B cell (primary cell): ENCODE measurements at regions not wholly inside any gene's neighbourhood (a gene's known extent, or its start where the extent isn't known, plus 50 kb on each side); places are given as distances from the start of the nearest gene placed in this dataset.

ENCODE experiments used
- ATAC-seq: fragments of 200-7000 bp; cut with Tn5 transposase; one replicate; pipeline ENCODE4 v1.10.0; 2021; ENCODE audit warnings: low read depth, mild to moderate bottlenecking, moderate number of reproducible peaks, moderate library complexity
- CTCF ChIA-PET: fragments of 350-600 bp; sonication (Branson Sonifier 250); formaldehyde crosslinking; loops from one replicate; lab custom pipeline; 2021; ENCODE audit warnings: antibody characterized with exemption, inconsistent platforms; lab: Charles Lee
- POLR2A ChIA-PET: fragments of 350-600 bp; sonication (Branson Sonifier 250); formaldehyde crosslinking; loops from one replicate; lab custom pipeline; 2021; ENCODE audit warnings: antibody characterized with exemption; lab: Charles Lee
- DNase-seq: peaks from one replicate; pipeline ENCODE4 v3.0.0; 2013
- H2AFZ ChIP-seq: 2 replicates; pipeline ENCODE4 v1.6.1; 2012; ENCODE audit warnings: mild to moderate bottlenecking, low read depth, low read length; ENCODE audit not compliant: insufficient read depth, poor library complexity, severe bottlenecking
- H3K27ac ChIP-seq, 2 donors: 1 replicate in 1 of 2; 2 replicates in 1 of 2; pipeline ENCODE4 v1.5.1; 2012 to 2013; ENCODE audit warnings: low read length in 2 of 2, mild to moderate bottlenecking in 2 of 2, moderate library complexity in 1 of 2
- H3K27me3 ChIP-seq, 4 experiments: fragments of 200-600 bp in 1 of 4; sonication (generic) in 1 of 4; replicated peaks in 1 of 4; 1 replicate in 2 of 4; 2 replicates in 2 of 4; pipeline versions ENCODE4 v1.6.1 to v1.7.0; 2013 to 2016; ENCODE audit warnings: low read length in 3 of 4, mild to moderate bottlenecking in 2 of 4, mixed read lengths in 1 of 4, moderate library complexity in 1 of 4; ENCODE audit not compliant: insufficient read depth in 4 of 4, control insufficient read depth in 3 of 4; ENCODE audit errors: control extremely low read depth in 1 of 4
- H3K36me3 ChIP-seq, 2 experiments: replicated peaks in 1 of 2; 1 replicate in 1 of 2; 2 replicates in 1 of 2; pipeline versions ENCODE4 v1.6.1 to v1.7.1; 2013; ENCODE audit warnings: low read length in 1 of 2; ENCODE audit not compliant: insufficient read depth in 2 of 2, control insufficient read depth in 1 of 2; ENCODE audit errors: control extremely low read depth in 1 of 2, extremely low read depth in 1 of 2
- H3K4me1 ChIP-seq, 2 donors: fragments of 200-600 bp in 1 of 2; sonication (generic) in 1 of 2; 1 replicate in 1 of 2; 2 replicates in 1 of 2; pipeline versions ENCODE4 v1.5.1 to v1.6.1; 2013 to 2017; ENCODE audit warnings: low read length in 2 of 2; ENCODE audit not compliant: control insufficient read depth in 2 of 2, insufficient read depth in 2 of 2
- H3K4me2 ChIP-seq: replicated peaks from 2 replicates; pipeline ENCODE3; 2012; ENCODE audit warnings: mild to moderate bottlenecking, low read depth, low read length; ENCODE audit not compliant: poor library complexity, severe bottlenecking
- H3K4me3 ChIP-seq, 5 experiments: fragments of 200-600 bp in 1 of 5; sonication (generic) in 1 of 5; 1 replicate in 3 of 5; 2 replicates in 2 of 5; pipeline versions ENCODE4 v1.5.1 to v1.7.0; 2011 to 2016; ENCODE audit warnings: low read length in 4 of 5, mild to moderate bottlenecking in 4 of 5, low read depth in 2 of 5, control low read depth in 1 of 5, moderate library complexity in 1 of 5; ENCODE audit not compliant: insufficient read depth in 1 of 5; ENCODE audit errors: control extremely low read depth in 1 of 5, extremely low read depth in 1 of 5
- H3K79me2 ChIP-seq: fragments of 200-600 bp; sonication (generic); one replicate; pipeline ENCODE4 v1.6.0; 2016; ENCODE audit warnings: low read length; ENCODE audit not compliant: control insufficient read depth, insufficient read depth
- H3K9ac ChIP-seq: fragments of 200-600 bp; sonication (generic); 2 replicates; pipeline ENCODE4 v1.6.1; 2017; ENCODE audit warnings: mild to moderate bottlenecking, low read length, moderate library complexity
- H3K9me3 ChIP-seq, 3 donors: one replicate each; pipeline versions ENCODE4 v1.6.1 to v1.7.1; 2013; ENCODE audit warnings: low read length in 2 of 3; ENCODE audit not compliant: control insufficient read depth in 2 of 3, insufficient read depth in 1 of 3; ENCODE audit errors: control extremely low read depth in 1 of 3
- H4K20me1 ChIP-seq: 2 replicates; pipeline ENCODE4 v1.6.0; 2012; ENCODE audit warnings: mild to moderate bottlenecking, low read length; ENCODE audit not compliant: insufficient read depth, control insufficient read depth, poor library complexity, severe bottlenecking
- H3K27ac Mint-ChIP-seq: one replicate; pipeline ENCODE4 v1.8.0; 2021; ENCODE audit warnings: mixed read lengths
- H3K27me3 Mint-ChIP-seq: one replicate; pipeline ENCODE4 v1.8.0; 2021; ENCODE audit warnings: mixed read lengths
- H3K4me1 Mint-ChIP-seq: one replicate; pipeline ENCODE4 v1.8.0; 2021; ENCODE audit warnings: mixed read lengths
- H3K4me3 Mint-ChIP-seq: one replicate; pipeline ENCODE4 v1.8.0; 2021; ENCODE audit warnings: mixed read lengths
- H3K9me3 Mint-ChIP-seq: one replicate; pipeline ENCODE4 v1.8.0; 2022; ENCODE audit warnings: mixed read lengths; ENCODE audit not compliant: insufficient read depth
- EZH2 ChIP-seq: IDR thresholded peaks from 2 replicates; pipeline ENCODE4 v1.6.1; 2012; ENCODE audit warnings: borderline replicate concordance, low read depth, mild to moderate bottlenecking, moderate library complexity, low read length; ENCODE audit not compliant: insufficient read depth, poor library complexity, severe bottlenecking
- WGBS: methylation state at CpG from one replicate; pipeline ENCODE4 v1.1.5; 2013; ENCODE audit warnings: missing lambda C conversion rate; ENCODE audit not compliant: insufficient coverage; 5-methylcytosine and 5-hydroxymethylcytosine counted together
- intact Hi-C: fragments of 100-400 bp; cut with micrococcal nuclease; formaldehyde crosslinking; loops from one replicate; pipeline ENCODE4 v1.10.0; 2022
- TF ChIP-seq, protein P1 (sequence below): fragments of 200-600 bp; IDR thresholded peaks from one replicate; pipeline ENCODE4 v1.8.0; 2022; ENCODE audit warnings: antibody characterized with exemption, mild to moderate bottlenecking

GRCh38 chr19:30919737-30920136 is 429.5 kb downstream of the TSHZ3 start:
- H3K4me3 ChIP-seq, result no peak overlapping the region
- DNase-seq, result no peak
- H3K4me1 Mint-ChIP-seq, result no peaks in the 10 kb centered on the region
- intact Hi-C loops, result no loop called here
- H3K27ac ChIP-seq, result no peak overlapping the region
- H4K20me1 ChIP-seq, result no peaks in the 10 kb centered on the region
- no peaks in the 10 kb centered on the region for H3K27me3 Mint-ChIP-seq
- no peak for ATAC-seq
- H3K27ac Mint-ChIP-seq, result no peak overlapping the region
- no peak overlapping the region for H3K4me3 Mint-ChIP-seq
- ChIA-PET CTCF (no interaction called here), POLR2A (no interaction called here)
- H3K36me3 ChIP-seq, result no peaks in the 10 kb centered on the region
- H3K9ac ChIP-seq, result no peak overlapping the region
- no peaks in the 10 kb centered on the region for H3K4me1 ChIP-seq
- no CpG with 5 or more reads among the region's 1 CpG for WGBS
- H3K9me3 ChIP-seq, result peaks cover 0 to 21% (median 0%) of the 10 kb centered on the region in 3 donors
- H3K9me3 Mint-ChIP-seq, result no peaks in the 10 kb centered on the region
- no peaks in the 10 kb centered on the region for H3K79me2 ChIP-seq
- H2AFZ ChIP-seq, result no peak overlapping the region
- no peaks in the 10 kb centered on the region for H3K27me3 ChIP-seq
- TF ChIP-seq EZH2, result no peak
- TF ChIP-seq, protein P1, sequence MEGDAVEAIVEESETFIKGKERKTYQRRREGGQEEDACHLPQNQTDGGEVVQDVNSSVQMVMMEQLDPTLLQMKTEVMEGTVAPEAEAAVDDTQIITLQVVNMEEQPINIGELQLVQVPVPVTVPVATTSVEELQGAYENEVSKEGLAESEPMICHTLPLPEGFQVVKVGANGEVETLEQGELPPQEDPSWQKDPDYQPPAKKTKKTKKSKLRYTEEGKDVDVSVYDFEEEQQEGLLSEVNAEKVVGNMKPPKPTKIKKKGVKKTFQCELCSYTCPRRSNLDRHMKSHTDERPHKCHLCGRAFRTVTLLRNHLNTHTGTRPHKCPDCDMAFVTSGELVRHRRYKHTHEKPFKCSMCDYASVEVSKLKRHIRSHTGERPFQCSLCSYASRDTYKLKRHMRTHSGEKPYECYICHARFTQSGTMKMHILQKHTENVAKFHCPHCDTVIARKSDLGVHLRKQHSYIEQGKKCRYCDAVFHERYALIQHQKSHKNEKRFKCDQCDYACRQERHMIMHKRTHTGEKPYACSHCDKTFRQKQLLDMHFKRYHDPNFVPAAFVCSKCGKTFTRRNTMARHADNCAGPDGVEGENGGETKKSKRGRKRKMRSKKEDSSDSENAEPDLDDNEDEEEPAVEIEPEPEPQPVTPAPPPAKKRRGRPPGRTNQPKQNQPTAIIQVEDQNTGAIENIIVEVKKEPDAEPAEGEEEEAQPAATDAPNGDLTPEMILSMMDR, result no peak
- no peak overlapping the region for H3K4me2 ChIP-seq

DNA sequence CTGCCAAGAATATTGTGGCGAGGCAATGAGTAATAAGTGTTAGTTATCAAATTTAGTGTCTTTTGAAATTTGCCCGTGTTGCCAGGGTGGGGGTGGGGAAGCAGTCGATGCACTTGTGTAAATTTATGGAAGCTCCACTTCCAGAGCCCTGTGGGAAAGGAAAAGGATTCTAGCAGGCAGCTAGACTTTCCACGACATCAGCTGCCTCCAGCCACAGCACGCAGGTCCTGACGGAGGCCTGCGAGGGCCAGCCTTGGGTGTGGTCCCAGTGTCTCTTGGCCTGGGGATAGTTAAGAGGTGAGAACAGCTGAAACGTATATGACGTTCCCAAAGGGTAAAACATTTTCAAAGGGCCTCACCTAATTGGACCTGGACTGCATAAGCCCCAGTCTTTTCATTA is 433.0 kb downstream of the TSHZ3 start:
- CTCF ChIA-PET, result no interaction called here
- POLR2A ChIA-PET, result no interaction called here
- intact Hi-C loops, result no loop called here
- H3K36me3 ChIP-seq, result no peaks in the 10 kb centered on the region
- no peaks in the 10 kb centered on the region for H3K27me3 ChIP-seq
- H3K4me1 ChIP-seq, result no peaks in the 10 kb centered on the region
- Mint-ChIP-seq H3K4me3 (no peak overlapping the region), H3K27ac (no peak overlapping the region), H3K4me1 (no peaks in the 10 kb centered on the region), H3K27me3 (no peaks in the 10 kb centered on the region), H3K9me3 (no peaks in the 10 kb centered on the region)
- no peak overlapping the region for H2AFZ ChIP-seq
- no peak overlapping the region for H3K4me3 ChIP-seq
- DNase-seq (no peak), ATAC-seq (no peak)
- H3K27ac ChIP-seq, result no peak overlapping the region
- no peak overlapping the region for H3K9ac ChIP-seq
- no peaks in the 10 kb centered on the region for H4K20me1 ChIP-seq
- WGBS, result 86% methylated on average over 7 of the region's 9 CpGs
- no peak overlapping the region for H3K4me2 ChIP-seq
- H3K9me3 ChIP-seq, result peaks cover 0 to 37% (median 0%) of the 10 kb centered on the region in 3 donors
- TF ChIP-seq, protein P1, result no peak
- TF ChIP-seq EZH2, result no peak
- H3K79me2 ChIP-seq, result no peaks in the 10 kb centered on the region
